PC-3 (cell line): ENCODE measurements at regions not wholly inside any gene's neighbourhood (a gene's known extent, or its start where the extent isn't known, plus 50 kb on each side); places are given as distances from the start of the nearest gene placed in this dataset.

Experiments
- ATAC-seq: fragments of 200-7000 bp; cut with Tn5 transposase; 2 replicates; pipeline ENCODE4 v1.9.1; 2020; ENCODE audit warnings: mild to moderate bottlenecking, moderate library complexity
- BruUV-seq: library from RNA; stranded (reverse); fragments of 400-500 nt; replicated peaks from 2 replicates; lab custom pipeline; 2021; lab: Mats Ljungman, UMichigan
- CTCF ChIA-PET: fragments of 300-600 bp; sonication (Branson Sonifier 250); formaldehyde crosslinking; loops from one replicate; lab custom pipeline; 2022; ENCODE audit warnings: antibody characterized with exemption; lab: Charles Lee
- POLR2A ChIA-PET: fragments of 300-600 bp; sonication (Branson Sonifier 250); formaldehyde crosslinking; loops from one replicate; lab custom pipeline; 2022; ENCODE audit warnings: antibody characterized with exemption; ENCODE audit not compliant: unreplicated experiment; lab: Charles Lee
- DNase-seq: peaks from one replicate; pipeline ENCODE4 v3.0.0-alpha.2; 2015
- H2AFZ ChIP-seq: fragments of 300-600 bp; sonication (generic); 2 replicates; pipeline ENCODE4 v1.6.0; 2016; ENCODE audit warnings: antibody characterized with exemption, low read length
- H3F3A ChIP-seq: fragments of 300-600 bp; sonication (generic); one replicate; pipeline ENCODE4 v1.6.0; 2017; ENCODE audit warnings: antibody characterized with exemption, low read length, control low read depth, mild to moderate bottlenecking; ENCODE audit not compliant: unreplicated experiment
- H3K27ac ChIP-seq: fragments of 300-600 bp; sonication (generic); 2 replicates; pipeline ENCODE4 v1.5.1; 2016; ENCODE audit warnings: mild to moderate bottlenecking, low read length
- H3K27me3 ChIP-seq: fragments of 300-600 bp; sonication (generic); 2 replicates; pipeline ENCODE4 v1.6.1; 2016; ENCODE audit warnings: low read length, mixed read lengths
- H3K36me3 ChIP-seq: fragments of 300-600 bp; sonication (generic); 2 replicates; pipeline ENCODE4 v1.6.1; 2016; ENCODE audit warnings: low read depth, mixed run types, low read length, mixed read lengths
- H3K4me1 ChIP-seq: fragments of 300-600 bp; sonication (generic); 2 replicates; pipeline ENCODE4 v1.5.1; 2016; ENCODE audit warnings: low read length; ENCODE audit not compliant: insufficient read depth
- H3K4me2 ChIP-seq: fragments of 300-600 bp; sonication (generic); 2 replicates; pipeline ENCODE4 v1.6.0; 2016; ENCODE audit warnings: low read length
- H3K4me3 ChIP-seq: fragments of 300-600 bp; sonication (generic); 2 replicates; pipeline ENCODE4 v1.5.1; 2016; ENCODE audit warnings: mild to moderate bottlenecking, low read length, mixed read lengths
- H3K79me2 ChIP-seq: fragments of 300-600 bp; sonication (generic); 2 replicates; pipeline ENCODE4 v1.6.1; 2017; ENCODE audit warnings: low read length, mixed read lengths
- H3K9ac ChIP-seq: fragments of 300-600 bp; sonication (generic); 2 replicates; pipeline ENCODE4 v1.6.0; 2016; ENCODE audit warnings: mild to moderate bottlenecking, low read length
- H3K9me2 ChIP-seq: fragments of 300-600 bp; sonication (generic); replicated peaks from 2 replicates; pipeline ENCODE4 v1.6.1; 2016; ENCODE audit warnings: mixed run types, low read length, mixed read lengths
- H3K9me3 ChIP-seq: fragments of 300-600 bp; sonication (generic); 2 replicates; pipeline ENCODE4 v1.6.1; 2016; ENCODE audit warnings: low read length, mixed read lengths
- H4K20me1 ChIP-seq: fragments of 300-600 bp; sonication (generic); 2 replicates; pipeline ENCODE4 v1.6.1; 2016; ENCODE audit warnings: low read length, mixed read lengths
- EZH2 ChIP-seq: fragments of 300-600 bp; sonication (generic); IDR thresholded peaks from one replicate; pipeline ENCODE4 v1.6.1; 2017; ENCODE audit warnings: antibody characterized with exemption, mild to moderate bottlenecking, low read length; ENCODE audit not compliant: unreplicated experiment
- EZH2phosphoT487 ChIP-seq: fragments of 300-600 bp; sonication (generic); IDR thresholded peaks from 2 replicates; pipeline ENCODE4 v1.6.1; 2018; ENCODE audit warnings: mild to moderate bottlenecking, antibody characterized with exemption, low read length, borderline replicate concordance
- intact Hi-C: fragments of 100-400 bp; cut with micrococcal nuclease; formaldehyde crosslinking; loops from 2 replicates; pipeline ENCODE4 v1.9.0; 2023
- TF ChIP-seq, protein P1 (sequence below): fragments of 300-600 bp; sonication (generic); conservative IDR thresholded peaks from 2 replicates; pipeline ENCODE4 v1.5.1; 2017; ENCODE audit warnings: antibody characterized with exemption, low read depth, mild to moderate bottlenecking, low read length

DNA sequence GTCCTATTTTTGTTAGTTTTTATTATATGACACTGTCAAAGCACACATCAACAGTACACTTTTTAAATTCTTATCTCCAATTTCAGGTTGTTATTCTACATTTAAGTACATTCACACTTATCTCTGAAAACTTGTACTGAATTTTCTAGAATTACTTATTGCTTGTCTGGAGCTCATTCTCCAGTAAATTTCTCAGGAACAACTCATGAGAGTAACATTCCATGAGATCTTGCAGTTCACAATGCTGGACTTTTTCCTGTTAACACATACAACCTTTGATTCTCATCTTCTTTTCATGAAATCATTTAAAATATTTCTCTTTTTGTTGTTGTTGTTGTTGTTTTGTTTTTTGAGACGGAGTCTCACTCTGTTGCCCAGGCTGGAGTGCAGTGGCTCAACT, 320.9 kb upstream of the CAMK1G start:
- POLR2A ChIA-PET: no interaction called here
- H3K4me1 ChIP-seq: peaks cover 13% of the 10 kb centered on the region
- no TSS peak for BruUV-seq
- DNase-seq (no peak), ATAC-seq (no peak)
- H3F3A ChIP-seq: no peaks in the 10 kb centered on the region
- H2AFZ ChIP-seq: no peak overlapping the region
- H3K36me3 ChIP-seq: peaks cover 2% of the 10 kb centered on the region; the same call in 1 of the 2 replicates
- H3K9ac ChIP-seq: no peak overlapping the region
- CTCF ChIA-PET: no interaction called here
- H3K4me2 ChIP-seq: no peak overlapping the region
- peaks cover 17% of the 10 kb centered on the region for H3K9me3 ChIP-seq
- H4K20me1 ChIP-seq: no peaks in the 10 kb centered on the region
- TF ChIP-seq EZH2 (no peak), EZH2phosphoT487 (no peak)
- TF ChIP-seq, protein P1, sequence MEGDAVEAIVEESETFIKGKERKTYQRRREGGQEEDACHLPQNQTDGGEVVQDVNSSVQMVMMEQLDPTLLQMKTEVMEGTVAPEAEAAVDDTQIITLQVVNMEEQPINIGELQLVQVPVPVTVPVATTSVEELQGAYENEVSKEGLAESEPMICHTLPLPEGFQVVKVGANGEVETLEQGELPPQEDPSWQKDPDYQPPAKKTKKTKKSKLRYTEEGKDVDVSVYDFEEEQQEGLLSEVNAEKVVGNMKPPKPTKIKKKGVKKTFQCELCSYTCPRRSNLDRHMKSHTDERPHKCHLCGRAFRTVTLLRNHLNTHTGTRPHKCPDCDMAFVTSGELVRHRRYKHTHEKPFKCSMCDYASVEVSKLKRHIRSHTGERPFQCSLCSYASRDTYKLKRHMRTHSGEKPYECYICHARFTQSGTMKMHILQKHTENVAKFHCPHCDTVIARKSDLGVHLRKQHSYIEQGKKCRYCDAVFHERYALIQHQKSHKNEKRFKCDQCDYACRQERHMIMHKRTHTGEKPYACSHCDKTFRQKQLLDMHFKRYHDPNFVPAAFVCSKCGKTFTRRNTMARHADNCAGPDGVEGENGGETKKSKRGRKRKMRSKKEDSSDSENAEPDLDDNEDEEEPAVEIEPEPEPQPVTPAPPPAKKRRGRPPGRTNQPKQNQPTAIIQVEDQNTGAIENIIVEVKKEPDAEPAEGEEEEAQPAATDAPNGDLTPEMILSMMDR: no peak
- H3K79me2 ChIP-seq: no peaks in the 10 kb centered on the region
- H3K9me2 ChIP-seq: no peaks in the 10 kb centered on the region
- intact Hi-C loops: no loop called here
- no peak overlapping the region for H3K4me3 ChIP-seq
- H3K27me3 ChIP-seq: no peaks in the 10 kb centered on the region
- H3K27ac ChIP-seq: no peak overlapping the region

DNA sequence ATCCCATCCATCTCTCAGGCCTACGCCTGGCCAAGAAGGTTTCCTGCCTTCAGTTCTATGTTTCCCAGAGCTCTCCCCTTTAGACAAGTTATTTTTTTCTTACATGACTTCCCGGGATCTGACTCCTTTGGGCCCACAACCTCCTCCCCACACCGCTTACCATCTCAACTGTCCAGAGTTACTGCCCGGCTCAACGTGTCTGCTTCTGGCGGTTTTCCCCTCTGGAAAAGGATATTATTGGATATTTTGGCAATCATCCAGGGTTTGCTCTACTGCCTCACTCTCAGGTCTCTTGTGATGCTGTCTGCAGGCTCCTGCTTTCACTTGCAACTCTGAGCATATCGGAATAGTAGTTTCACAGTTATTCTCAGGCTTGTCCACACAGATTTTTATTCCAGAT, 318.2 kb upstream of the CAMK1G start:
- Histone ChIP-seq H3F3A (no peaks in the 10 kb centered on the region), H3K9me2 (no peaks in the 10 kb centered on the region), H3K4me1 (peaks cover 13% of the 10 kb centered on the region), H3K27me3 (no peaks in the 10 kb centered on the region), H4K20me1 (no peaks in the 10 kb centered on the region), H3K9me3 (no peaks in the 10 kb centered on the region), H3K79me2 (no peaks in the 10 kb centered on the region), H3K4me2 (no peak overlapping the region), H3K4me3 (no peak overlapping the region), H2AFZ (no peak overlapping the region), H3K36me3 (no peaks in the 10 kb centered on the region), H3K9ac (no peak overlapping the region), H3K27ac (no peak overlapping the region)
- DNase-seq (no peak), ATAC-seq (no peak)
- intact Hi-C loops: no loop called here
- TF ChIP-seq EZH2phosphoT487: no peak
- TF ChIP-seq, protein P1: no peak
- no peak for TF ChIP-seq EZH2
- POLR2A ChIA-PET: no interaction called here
- CTCF ChIA-PET: no interaction called here
- no TSS peak for BruUV-seq

DNA sequence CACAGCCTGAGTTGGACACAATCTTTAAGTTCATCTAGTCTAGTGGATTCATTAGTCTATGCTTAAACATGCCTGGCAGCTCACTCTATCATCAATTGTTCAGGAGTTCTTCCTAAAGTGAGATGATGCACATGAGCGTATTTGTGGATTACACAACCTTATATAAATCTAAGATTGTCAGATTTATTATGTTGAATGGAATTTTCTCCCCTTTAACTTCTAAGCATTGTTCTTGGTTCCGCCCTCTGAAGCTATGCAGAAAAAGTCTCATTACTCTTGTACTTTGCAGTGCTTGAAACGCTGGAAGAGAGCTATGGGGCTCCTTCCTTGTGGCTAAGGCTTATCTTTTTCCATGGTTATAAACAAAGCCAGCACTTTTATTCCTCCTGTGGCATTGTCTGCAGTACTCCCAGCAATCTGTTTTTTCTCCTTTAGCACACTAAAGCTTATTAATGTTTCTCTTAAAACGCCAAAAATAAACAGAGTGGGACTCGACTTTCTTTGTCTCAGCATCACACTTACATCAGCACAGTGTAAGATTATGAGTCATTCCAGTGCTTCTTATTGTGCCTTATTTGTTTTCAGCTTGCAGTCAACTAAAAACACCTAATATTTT, 316.8 kb upstream of the CAMK1G start:
- no peaks in the 10 kb centered on the region for H3K9me3 ChIP-seq
- ATAC-seq (peak; percentile 88), DNase-seq (peak; percentile 32)
- peaks cover 13% of the 10 kb centered on the region for H3K4me1 ChIP-seq
- TF ChIP-seq, protein P1: no peak
- TF ChIP-seq EZH2 (no peak), EZH2phosphoT487 (no peak)
- 0 out of 2 replicates have a peak overlapping the region, but pooled peaks have one; percentile 4 for H3K27ac ChIP-seq
- no peak overlapping the region for H3K4me3 ChIP-seq
- no peaks in the 10 kb centered on the region for H3K9me2 ChIP-seq
- BruUV-seq: no TSS peak
- H2AFZ ChIP-seq: peak overlapping the region; percentile 6
- intact Hi-C loops: no loop called here
- CTCF ChIA-PET: interaction anchor here (0.6 to 0.8 kb wide), 2 partner anchors 18 to 59 kb away, joined by 3 to 5 read pairs; no protein-coding TSS in a partner anchor
- no peaks in the 10 kb centered on the region for H3K79me2 ChIP-seq
- H4K20me1 ChIP-seq: no peaks in the 10 kb centered on the region
- H3K27me3 ChIP-seq: no peaks in the 10 kb centered on the region
- POLR2A ChIA-PET: no interaction called here
- H3K36me3 ChIP-seq: no peaks in the 10 kb centered on the region
- H3F3A ChIP-seq: no peaks in the 10 kb centered on the region
- H3K9ac ChIP-seq: no peak overlapping the region
- peak overlapping the region; percentile 7 for H3K4me2 ChIP-seq
